A673 (cell line): ENCODE measurements at regions not wholly inside any gene's neighbourhood (a gene's known extent, or its start where the extent isn't known, plus 50 kb on each side); places are given as distances from the start of the nearest gene placed in this dataset.

ENCODE experiments used
- BruUV-seq: library from RNA; stranded (reverse); fragments of 400-500 nt; replicated peaks from 2 replicates; lab custom pipeline; 2021; lab: Mats Ljungman, UMichigan
- CTCF ChIA-PET: fragments of 300-600 bp; sonication (Branson Sonifier 250); formaldehyde crosslinking; loops from one replicate; lab custom pipeline; 2022; ENCODE audit warnings: antibody characterized with exemption; lab: Charles Lee
- POLR2A ChIA-PET: fragments of 300-600 bp; sonication (Branson Sonifier 250); formaldehyde crosslinking; loops from one replicate; lab custom pipeline; 2022; ENCODE audit warnings: antibody characterized with exemption; ENCODE audit not compliant: low non-redundant PET; lab: Charles Lee
- DNase-seq: peaks from one replicate; pipeline ENCODE4 v3.0.0-alpha.2; 2015; ENCODE audit warnings: low spot score
- H3K27ac ChIP-seq: fragments of 200-600 bp; sonication (generic); 2 replicates; pipeline ENCODE4 v1.5.1; 2016; ENCODE audit warnings: mixed run types, low read depth, mild to moderate bottlenecking, mixed read lengths, antibody characterized with exemption, low read length; ENCODE audit not compliant: poor library complexity, severe bottlenecking
- H3K27me3 ChIP-seq: fragments of 200-600 bp; sonication (generic); replicated peaks from 2 replicates; pipeline ENCODE4 v1.6.1; 2017; ENCODE audit warnings: mixed run types, low read depth, mild to moderate bottlenecking, mixed read lengths, antibody characterized with exemption, low read length; ENCODE audit not compliant: insufficient read depth, poor library complexity
- H3K36me3 ChIP-seq: fragments of 200-600 bp; sonication (generic); 2 replicates; pipeline ENCODE4 v1.6.1; 2016; ENCODE audit warnings: mixed run types, mild to moderate bottlenecking, mixed read lengths, antibody characterized with exemption, low read length; ENCODE audit not compliant: insufficient read depth, poor library complexity, severe bottlenecking
- H3K4me1 ChIP-seq: fragments of 200-600 bp; sonication (generic); 2 replicates; pipeline ENCODE4 v1.6.1; 2017; ENCODE audit warnings: mixed run types, mild to moderate bottlenecking, mixed read lengths, antibody characterized with exemption, low read length; ENCODE audit not compliant: insufficient read depth, poor library complexity, severe bottlenecking
- H3K4me3 ChIP-seq: fragments of 200-600 bp; sonication (generic); 2 replicates; pipeline ENCODE4 v1.5.1; 2016; ENCODE audit warnings: low read depth, mixed run types, mild to moderate bottlenecking, mixed read lengths, low read length; ENCODE audit not compliant: poor library complexity, severe bottlenecking
- H3K9me3 ChIP-seq: fragments of 200-600 bp; sonication (generic); 2 replicates; pipeline ENCODE4 v1.6.1; 2016; ENCODE audit warnings: mixed run types, low read depth, mild to moderate bottlenecking, mixed read lengths, antibody characterized with exemption, low read length; ENCODE audit not compliant: poor library complexity, severe bottlenecking
- EZH2 ChIP-seq: fragments of 200-600 bp; sonication (generic); IDR thresholded peaks from 2 replicates; pipeline ENCODE4 v1.6.1; 2017; ENCODE audit warnings: borderline replicate concordance, low read depth, mild to moderate bottlenecking, mixed read lengths, antibody characterized with exemption, low read length; ENCODE audit not compliant: poor library complexity, severe bottlenecking
- intact Hi-C: fragments of 100-400 bp; cut with micrococcal nuclease; formaldehyde crosslinking; loops from one replicate; pipeline ENCODE4 v1.10.0; 2022; ENCODE audit not compliant: unreplicated experiment
- TF ChIP-seq, protein P1 (sequence below): fragments of 300-800, 200-600 bp; sonication (generic); conservative IDR thresholded peaks from 2 replicates; pipeline ENCODE4 v1.5.1; 2017; ENCODE audit warnings: low read depth, mild to moderate bottlenecking, antibody characterized with exemption, low read length, moderate library complexity, mixed read lengths

DNA sequence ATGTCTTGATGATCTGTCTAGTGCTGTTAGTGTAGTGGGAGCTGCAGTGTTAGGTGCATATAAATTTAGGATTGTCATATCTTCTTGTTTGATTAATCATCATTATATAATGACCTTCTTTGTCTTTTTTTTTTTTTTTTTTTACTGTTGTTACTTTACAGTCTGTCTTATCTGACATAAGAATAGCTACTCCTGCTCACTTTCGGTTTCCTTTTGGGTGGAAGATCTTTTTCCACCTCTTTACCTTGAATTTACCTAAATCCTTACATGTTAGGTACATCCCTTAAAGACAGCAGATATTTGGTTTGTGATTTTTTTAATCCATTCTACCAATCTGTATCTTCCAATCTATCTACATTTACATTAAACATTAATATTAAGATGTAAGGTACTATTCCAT lies 113.6 kb upstream of the PCLO start:
- no peak overlapping the region for H3K27ac ChIP-seq
- no peaks in the 10 kb centered on the region for H3K4me1 ChIP-seq
- no TSS peak for BruUV-seq
- intact Hi-C loops, result no loop called here
- CTCF ChIA-PET, result no interaction called here
- H3K9me3 ChIP-seq, result no peaks in the 10 kb centered on the region
- H3K4me3 ChIP-seq, result no peak overlapping the region
- H3K36me3 ChIP-seq, result no peaks in the 10 kb centered on the region
- no peak for DNase-seq
- no peaks in the 10 kb centered on the region for H3K27me3 ChIP-seq
- POLR2A ChIA-PET, result no interaction called here
- no peak for TF ChIP-seq EZH2
- TF ChIP-seq, protein P1, sequence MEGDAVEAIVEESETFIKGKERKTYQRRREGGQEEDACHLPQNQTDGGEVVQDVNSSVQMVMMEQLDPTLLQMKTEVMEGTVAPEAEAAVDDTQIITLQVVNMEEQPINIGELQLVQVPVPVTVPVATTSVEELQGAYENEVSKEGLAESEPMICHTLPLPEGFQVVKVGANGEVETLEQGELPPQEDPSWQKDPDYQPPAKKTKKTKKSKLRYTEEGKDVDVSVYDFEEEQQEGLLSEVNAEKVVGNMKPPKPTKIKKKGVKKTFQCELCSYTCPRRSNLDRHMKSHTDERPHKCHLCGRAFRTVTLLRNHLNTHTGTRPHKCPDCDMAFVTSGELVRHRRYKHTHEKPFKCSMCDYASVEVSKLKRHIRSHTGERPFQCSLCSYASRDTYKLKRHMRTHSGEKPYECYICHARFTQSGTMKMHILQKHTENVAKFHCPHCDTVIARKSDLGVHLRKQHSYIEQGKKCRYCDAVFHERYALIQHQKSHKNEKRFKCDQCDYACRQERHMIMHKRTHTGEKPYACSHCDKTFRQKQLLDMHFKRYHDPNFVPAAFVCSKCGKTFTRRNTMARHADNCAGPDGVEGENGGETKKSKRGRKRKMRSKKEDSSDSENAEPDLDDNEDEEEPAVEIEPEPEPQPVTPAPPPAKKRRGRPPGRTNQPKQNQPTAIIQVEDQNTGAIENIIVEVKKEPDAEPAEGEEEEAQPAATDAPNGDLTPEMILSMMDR, result no peak

- Histone ChIP-seq H3K27me3 (no peaks in the 10 kb centered on the region), H3K27ac (no peak overlapping the region), H3K4me3 (no peak overlapping the region), H3K9me3 (no peaks in the 10 kb centered on the region), H3K36me3 (no peaks in the 10 kb centered on the region), H3K4me1 (no peaks in the 10 kb centered on the region)
- ChIA-PET POLR2A (no interaction called here), CTCF (no interaction called here)
- DNase-seq, result no peak
- no TSS peak for BruUV-seq
- no peak for TF ChIP-seq EZH2
- TF ChIP-seq, protein P1, result no peak
- intact Hi-C loops, result no loop called here
These were observed 111.0 kb upstream of the PCLO start for GRCh38 chr7:83273699-83274098.

- peak; percentile 64 for DNase-seq
- Histone ChIP-seq H3K4me3 (no peak overlapping the region), H3K36me3 (no peaks in the 10 kb centered on the region), H3K27me3 (no peaks in the 10 kb centered on the region), H3K9me3 (no peaks in the 10 kb centered on the region), H3K4me1 (no peaks in the 10 kb centered on the region), H3K27ac (no peak overlapping the region)
- CTCF ChIA-PET, result no interaction called here
- no TSS peak for BruUV-seq
- POLR2A ChIA-PET, result no interaction called here
- intact Hi-C loops, result loop anchor here (1.0 kb wide), 2 partner anchors 461 to 531 kb away; no protein-coding TSS in a partner anchor
- TF ChIP-seq EZH2, result no peak
- TF ChIP-seq, protein P1, result peak; percentile 58
These were observed 108.8 kb upstream of the PCLO start for GRCh38 chr7:83271212-83272099.
